ENCODE measurements at regions not wholly inside any gene's neighbourhood (a gene's known extent, or its start where the extent isn't known, plus 50 kb on each side); places are given as distances from the start of the nearest gene placed in this dataset.

GRCh38 chr21:25427828-25428227 is 179.5 kb downstream of the MRPL39 start:
- TF ChIP-seq CTCF (IDR thresholded peaks at IDR 0.05) (no peak), POLR2AphosphoS5 (IDR thresholded peaks at IDR 0.05) (no peak)
